GM20431 (cell line): ENCODE measurements at regions not wholly inside any gene's neighbourhood (a gene's known extent, or its start where the extent isn't known, plus 50 kb on each side); places are given as distances from the start of the nearest gene placed in this dataset.

ENCODE experiments used
- in situ Hi-C: fragments of 300-500 bp; cut with MseI, MboI; formaldehyde crosslinking; loops from one replicate; pipeline ENCODE4 v1.15.0; 2020; ENCODE audit warnings: low sequenced_read_pairs; ENCODE audit not compliant: unreplicated experiment

GRCh38 chr16:47927330-47927729, 228.5 kb downstream of the ABCC12 start:
- in situ Hi-C loops = no loop called here

GRCh38 chr16:47925811-47926460, 229.9 kb downstream of the ABCC12 start:
- in situ Hi-C loops = no loop called here

GRCh38 chr16:47924950-47925349, 230.8 kb downstream of the ABCC12 start:
- in situ Hi-C loops = no loop called here

GRCh38 chr16:47921535-47921934, 234.3 kb downstream of the ABCC12 start:
- in situ Hi-C loops = no loop called here

GRCh38 chr16:47920709-47921108, 235.1 kb downstream of the ABCC12 start:
- in situ Hi-C loops = no loop called here

- in situ Hi-C loops = no loop called here
These were observed 238.7 kb downstream of the ABCC12 start for GRCh38 chr16:47917118-47917517.

DNA sequence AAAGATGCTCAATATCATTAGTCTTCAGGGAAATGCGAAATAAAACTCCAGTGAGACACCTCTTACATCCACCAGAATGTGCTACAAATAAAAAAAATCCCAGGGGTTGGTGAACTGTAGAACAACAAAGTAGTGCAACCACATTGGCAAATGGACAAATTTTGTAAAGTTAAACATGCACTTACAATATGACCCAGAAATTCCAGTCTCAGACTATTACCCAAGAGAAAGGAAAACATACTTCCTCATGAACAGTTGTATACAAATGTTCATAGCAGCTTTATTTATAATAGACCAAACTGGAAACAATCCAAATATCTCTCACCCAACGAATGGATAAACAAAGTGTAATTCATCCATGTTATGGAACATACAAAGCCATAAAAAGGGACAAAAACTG, 239.5 kb downstream of the ABCC12 start:
- in situ Hi-C loops = no loop called here

- in situ Hi-C loops = no loop called here
These were observed 248.7 kb downstream of the ABCC12 start for GRCh38 chr16:47907109-47907508.

GRCh38 chr16:47905771-47906170, 250.0 kb downstream of the ABCC12 start:
- in situ Hi-C loops = no loop called here

GRCh38 chr16:47904691-47905090, 251.1 kb downstream of the ABCC12 start:
- in situ Hi-C loops = no loop called here

- in situ Hi-C loops = no loop called here
These were observed 252.3 kb downstream of the ABCC12 start for GRCh38 chr16:47903470-47903869.

DNA sequence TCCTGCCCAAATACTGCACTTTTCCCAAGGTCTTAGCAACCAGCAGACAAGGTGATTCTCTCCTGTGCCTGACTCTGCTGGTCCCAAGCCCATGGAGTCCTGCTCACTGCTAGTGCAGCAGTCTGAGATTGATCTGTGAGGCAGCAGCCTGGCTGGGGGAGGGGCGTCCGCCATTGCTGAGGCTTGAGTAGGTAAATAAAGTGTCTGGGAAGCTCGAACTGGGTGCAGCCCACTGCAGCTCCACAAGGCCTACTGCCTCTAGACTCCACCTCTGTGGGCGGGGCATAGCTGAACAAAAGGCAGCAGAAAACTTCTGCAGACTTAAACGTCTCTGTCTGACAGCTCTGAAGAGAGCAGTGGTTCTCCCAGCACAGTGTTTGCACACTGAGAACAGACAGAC, 258.7 kb downstream of the ABCC12 start:
- in situ Hi-C loops = loop anchor here (25.0 kb wide), 2 partner anchors 90 to 240 kb away; no protein-coding TSS in a partner anchor

DNA sequence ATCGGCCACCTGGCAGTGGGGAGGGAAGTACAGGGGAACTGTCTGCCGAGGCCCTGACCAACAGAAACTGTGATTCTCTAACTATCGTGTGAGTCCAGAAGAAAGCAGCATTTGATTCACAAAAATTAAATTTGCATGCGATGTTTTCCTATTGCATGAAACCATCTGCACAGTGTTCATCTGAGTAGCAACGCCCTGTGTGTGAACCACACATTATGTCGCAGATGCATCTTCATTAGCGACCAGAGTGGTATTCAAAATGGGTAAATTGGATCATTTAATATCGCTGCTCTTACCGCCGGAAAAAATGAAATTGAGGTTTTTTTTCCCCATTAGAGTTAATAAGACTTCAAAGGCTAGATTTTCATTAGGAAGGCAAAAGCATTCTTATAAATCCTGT, 260.6 kb downstream of the ABCC12 start:
- in situ Hi-C loops = loop anchor here (25.0 kb wide), 2 partner anchors 92 to 242 kb away; no protein-coding TSS in a partner anchor

GRCh38 chr16:47892999-47893398, 262.8 kb downstream of the ABCC12 start:
- in situ Hi-C loops = loop anchor here (25.0 kb wide), 2 partner anchors 94 to 244 kb away; no protein-coding TSS in a partner anchor

DNA sequence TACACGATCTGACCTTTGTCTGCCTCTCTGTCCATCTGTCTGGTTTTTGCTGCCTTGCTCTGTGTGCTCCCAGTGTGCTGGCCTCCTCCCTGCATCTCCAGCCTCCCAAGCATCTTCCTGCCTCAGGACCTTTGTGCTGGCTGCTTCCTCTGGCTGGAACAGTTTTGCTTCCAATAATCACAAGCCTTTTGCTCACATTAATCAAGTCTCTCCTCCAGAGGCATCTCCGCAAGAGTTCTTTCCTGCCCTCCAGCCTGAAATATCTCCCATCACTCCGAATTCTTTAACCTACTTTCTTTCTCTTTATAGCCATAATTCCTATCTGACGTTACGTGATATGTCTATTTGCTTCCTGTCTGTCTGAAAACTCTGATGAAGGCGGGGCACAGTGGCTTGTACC, 267.1 kb downstream of the ABCC12 start:
- in situ Hi-C loops = loop anchor here (25.0 kb wide), 2 partner anchors 99 to 249 kb away; no protein-coding TSS in a partner anchor

DNA sequence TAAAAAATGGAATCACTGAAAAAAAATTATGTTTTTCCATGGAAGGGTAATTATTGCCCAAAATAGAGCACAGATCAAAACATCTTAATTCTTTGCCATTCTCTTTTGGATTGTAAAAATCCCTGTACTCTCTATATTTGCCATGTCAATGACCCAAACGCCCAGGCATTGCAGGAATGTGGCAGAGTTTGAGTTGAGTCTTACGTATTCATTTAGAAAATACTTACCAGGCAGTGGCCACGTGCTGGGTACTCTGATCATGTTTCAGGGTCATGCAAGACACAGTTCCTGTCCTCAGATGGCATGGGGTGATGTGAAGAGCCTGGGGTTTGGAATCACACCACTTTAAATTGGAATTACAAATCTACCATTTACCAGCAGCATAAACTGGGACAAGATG, 267.7 kb downstream of the ABCC12 start:
- in situ Hi-C loops = loop anchor here (25.0 kb wide), 2 partner anchors 99 to 249 kb away; no protein-coding TSS in a partner anchor

- in situ Hi-C loops = loop anchor here (25.0 kb wide), 2 partner anchors 100 to 250 kb away; no protein-coding TSS in a partner anchor
These were observed 268.3 kb downstream of the ABCC12 start for GRCh38 chr16:47887496-47887895.

GRCh38 chr16:47886631-47887415, 269.0 kb downstream of the ABCC12 start:
- in situ Hi-C loops = loop anchor here (25.0 kb wide), 2 partner anchors 100 to 250 kb away; no protein-coding TSS in a partner anchor

GRCh38 chr16:47886139-47886538, 269.7 kb downstream of the ABCC12 start:
- in situ Hi-C loops = loop anchor here (25.0 kb wide), 2 partner anchors 101 to 251 kb away; no protein-coding TSS in a partner anchor

DNA sequence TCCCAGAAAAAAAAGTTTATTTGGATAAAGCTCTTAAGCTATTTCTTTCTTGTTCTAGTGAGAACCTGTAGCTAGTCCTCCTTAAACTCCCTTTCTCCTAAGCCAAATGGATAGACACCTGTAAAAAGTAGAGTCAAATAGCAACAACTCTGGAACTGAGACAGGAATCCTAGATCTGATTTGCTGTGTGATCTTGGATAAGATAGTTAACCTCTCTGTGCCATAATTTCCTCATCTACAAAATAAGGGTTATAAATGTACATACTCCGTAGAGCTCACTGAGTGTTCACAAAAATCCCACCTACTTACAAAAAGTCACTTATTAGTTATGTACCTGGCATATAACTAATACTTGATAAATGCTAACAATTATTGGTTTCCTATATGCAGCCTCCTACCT, 270.3 kb downstream of the ABCC12 start:
- in situ Hi-C loops = loop anchor here (25.0 kb wide), 2 partner anchors 102 to 252 kb away; no protein-coding TSS in a partner anchor
